ENCODE measurements at regions not wholly inside any gene's neighbourhood (a gene's known extent, or its start where the extent isn't known, plus 50 kb on each side); places are given as distances from the start of the nearest gene placed in this dataset.

- TF ChIP-seq CTCF (IDR thresholded peaks at IDR 0.05) = no peak
- TF ChIP-seq POLR2AphosphoS5 (IDR thresholded peaks at IDR 0.05) = no peak
- TF ChIP-seq POLR2A (IDR thresholded peaks at IDR 0.05) = no peak
- TF ChIP-seq EP300 (IDR thresholded peaks at IDR 0.05) = no peak
Observed at GRCh38 chr7:33731912-33732311, 173.4 kb upstream of the BMPER start.

Data from upper lobe of left lung (tissue), 4 donors.